NCI-H748 (cell line): ENCODE measurements at regions not wholly inside any gene's neighbourhood (a gene's known extent, or its start where the extent isn't known, plus 50 kb on each side); places are given as distances from the start of the nearest gene placed in this dataset.
"Not testable (repeated sequence)": the region's sequence is repeated elsewhere in the genome, so short reads cannot be mapped to it uniquely, and the experiment has no call there.

Source experiments
- DNase-seq: peaks from one replicate; lab custom pipeline; 2025; ENCODE audit not compliant: unreplicated experiment; lab: John Stamatoyannopoulos, UW

DNA sequence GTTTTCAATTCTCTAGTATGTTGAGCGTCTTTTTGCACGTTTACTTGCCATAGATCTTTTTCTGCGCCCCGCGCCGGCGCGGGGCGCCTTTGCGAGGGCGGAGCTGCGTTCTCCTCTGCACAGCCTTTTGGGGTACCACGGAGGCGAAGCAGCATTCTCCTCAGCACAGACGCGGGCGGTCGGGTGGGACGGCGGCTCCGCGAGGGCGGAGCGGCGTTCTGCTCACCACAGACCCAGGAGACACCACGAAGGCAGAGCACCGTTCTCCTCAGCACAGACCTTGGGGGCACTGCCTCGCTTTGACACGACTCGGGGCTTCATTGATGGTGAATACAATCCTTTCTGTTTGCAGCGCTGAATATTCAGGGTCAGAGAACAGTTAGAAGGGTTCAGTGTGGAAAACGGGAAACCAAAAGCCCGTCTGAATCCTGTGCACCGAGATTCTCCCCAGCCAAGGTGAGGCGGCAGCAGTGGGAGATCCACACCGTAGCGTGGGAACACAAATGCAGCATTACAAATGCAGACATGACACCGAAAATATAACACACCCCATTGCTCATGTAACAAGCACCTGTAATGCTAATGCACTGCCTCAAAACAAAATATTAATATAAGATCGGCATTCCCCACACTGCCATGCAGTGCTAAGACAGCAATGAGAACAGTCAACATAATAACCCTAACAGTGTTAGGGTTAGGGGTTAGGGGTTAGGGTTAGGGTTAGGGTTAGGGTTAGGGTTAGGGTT, 190.7 kb upstream of the VIPR2 start:
- not testable (repeated sequence) for DNase-seq

DNA sequence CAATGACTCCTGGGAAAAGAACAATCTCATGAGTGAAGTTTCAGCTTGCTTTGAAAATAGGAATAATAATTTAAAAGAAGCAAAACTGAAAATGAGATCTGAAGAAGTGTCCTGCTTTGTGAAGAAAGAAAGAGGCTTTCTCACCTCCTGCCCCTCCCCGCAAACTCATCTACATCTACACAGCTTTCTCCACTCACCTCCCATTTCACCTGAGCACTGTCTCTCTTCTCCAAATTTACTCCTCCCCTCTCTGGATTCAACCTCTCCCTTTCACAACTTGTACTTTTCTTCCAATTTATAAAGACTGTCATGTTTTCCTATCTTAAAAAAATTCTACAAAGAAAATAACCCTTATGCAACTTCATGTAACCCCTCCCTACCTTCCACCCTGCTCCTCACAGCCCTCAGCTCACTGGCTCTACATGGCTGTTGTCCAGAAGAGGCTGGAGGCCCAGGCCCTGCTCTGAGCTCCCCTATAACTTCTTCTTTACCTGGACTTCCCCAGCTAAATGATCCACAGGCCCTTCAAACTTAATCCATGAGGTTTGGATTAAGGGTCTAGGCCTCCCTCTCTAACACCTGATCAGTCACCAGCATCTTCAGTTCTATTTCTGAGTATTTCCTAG, 188.3 kb upstream of the VIPR2 start:
- DNase-seq, result not testable (repeated sequence)

DNA sequence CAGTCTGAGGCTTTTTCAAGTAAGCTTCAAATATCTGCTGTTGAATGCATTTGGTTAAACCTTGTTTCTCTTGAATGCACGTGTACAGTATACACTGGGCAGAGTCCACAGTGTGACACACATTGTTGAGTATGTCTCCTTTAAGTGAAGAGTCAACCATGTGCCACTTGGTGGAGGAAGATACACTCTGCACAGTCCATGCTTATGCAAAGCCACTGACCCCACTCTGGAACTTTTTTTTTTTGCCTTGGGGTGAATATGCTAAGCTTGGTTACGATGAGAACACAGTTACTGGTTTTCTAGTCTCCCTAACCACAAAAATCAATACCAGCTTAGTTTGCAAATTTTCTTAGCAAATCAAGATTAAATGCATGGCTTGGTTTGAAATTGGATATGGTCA, 186.8 kb upstream of the VIPR2 start:
- no peak for DNase-seq

DNA sequence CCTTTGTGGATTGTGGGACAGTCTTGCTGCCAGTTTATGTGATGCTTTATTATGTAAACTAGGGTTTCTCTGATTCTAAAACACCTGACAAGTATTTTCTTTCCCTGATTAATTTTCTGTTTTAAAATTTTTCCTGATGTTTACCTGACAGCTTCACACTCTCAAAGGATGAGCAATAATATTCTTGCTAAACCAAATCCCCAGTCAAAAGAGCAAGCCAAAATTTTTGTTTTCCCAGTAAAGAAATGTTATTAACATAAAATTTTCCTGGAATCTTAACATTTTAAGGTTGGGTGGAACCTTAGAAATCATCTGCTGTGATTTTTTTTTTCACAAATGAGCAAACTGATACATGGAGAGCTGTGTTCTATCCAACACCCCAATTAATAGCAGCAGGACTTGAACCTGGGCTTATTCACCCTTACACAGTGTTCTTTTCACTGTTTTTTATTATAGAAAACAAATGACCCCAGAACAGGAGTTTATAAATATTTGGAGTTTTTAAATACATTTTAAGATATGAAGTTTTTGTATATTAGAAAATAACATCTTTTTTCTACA, 185.2 kb upstream of the VIPR2 start:
- DNase-seq, result no peak

DNA sequence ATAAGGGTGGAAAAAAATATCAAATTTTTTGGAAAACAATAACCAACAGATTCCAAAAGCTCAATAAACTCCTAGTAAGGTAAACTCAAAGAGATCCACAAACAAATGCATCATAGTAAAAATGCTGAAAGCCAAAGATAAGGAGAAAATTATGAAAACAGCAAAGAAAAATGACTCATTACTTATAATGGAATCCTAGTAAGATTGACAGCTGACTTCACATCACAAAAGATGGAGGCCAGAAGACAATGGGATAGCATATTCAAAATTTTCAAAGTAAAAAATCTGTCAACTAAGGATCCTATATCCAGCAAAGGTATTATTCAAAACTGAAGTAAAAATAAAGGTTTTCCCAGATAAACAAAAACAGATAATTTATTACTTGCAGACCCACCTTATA, 183.4 kb upstream of the VIPR2 start:
- DNase-seq, result no peak

DNA sequence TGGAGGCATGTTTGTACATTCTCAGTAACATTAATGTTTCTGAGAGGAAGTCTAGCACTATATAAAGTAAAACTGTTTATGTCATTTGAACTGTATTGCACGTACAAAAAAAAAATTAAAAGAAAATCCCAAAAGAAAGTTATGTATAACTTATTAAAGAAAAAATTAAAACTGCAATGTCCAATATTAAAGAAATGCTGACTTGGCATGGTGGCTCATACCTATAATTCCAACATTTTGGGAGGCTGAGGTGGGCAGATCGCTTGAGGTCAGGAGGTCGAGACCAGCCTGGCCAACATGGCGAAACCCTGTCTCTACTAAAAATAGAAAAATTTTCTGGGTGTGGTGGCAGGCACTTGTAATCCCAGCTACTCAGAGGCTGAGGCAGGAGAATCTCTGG, 178.7 kb upstream of the VIPR2 start:
- no peak for DNase-seq

DNA sequence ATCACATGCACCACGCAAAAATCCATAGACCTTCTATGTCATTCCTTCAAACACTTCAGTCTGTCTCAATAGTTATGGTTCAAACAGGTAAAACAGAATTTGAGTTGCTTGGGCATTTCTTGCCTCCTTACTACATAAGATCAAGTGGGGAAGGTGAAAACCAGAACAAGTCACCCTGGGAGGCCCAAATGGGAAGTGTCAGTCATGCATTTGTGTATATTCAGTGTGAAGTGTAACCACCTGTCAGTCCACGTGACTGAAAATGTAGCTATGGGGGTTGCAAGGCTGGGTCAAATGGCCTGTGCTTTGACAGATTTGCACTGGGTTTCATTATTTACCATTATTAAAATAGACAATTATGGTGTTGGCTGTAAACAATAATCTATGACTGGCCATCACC, 176.6 kb upstream of the VIPR2 start:
- DNase-seq, result no peak

DNA sequence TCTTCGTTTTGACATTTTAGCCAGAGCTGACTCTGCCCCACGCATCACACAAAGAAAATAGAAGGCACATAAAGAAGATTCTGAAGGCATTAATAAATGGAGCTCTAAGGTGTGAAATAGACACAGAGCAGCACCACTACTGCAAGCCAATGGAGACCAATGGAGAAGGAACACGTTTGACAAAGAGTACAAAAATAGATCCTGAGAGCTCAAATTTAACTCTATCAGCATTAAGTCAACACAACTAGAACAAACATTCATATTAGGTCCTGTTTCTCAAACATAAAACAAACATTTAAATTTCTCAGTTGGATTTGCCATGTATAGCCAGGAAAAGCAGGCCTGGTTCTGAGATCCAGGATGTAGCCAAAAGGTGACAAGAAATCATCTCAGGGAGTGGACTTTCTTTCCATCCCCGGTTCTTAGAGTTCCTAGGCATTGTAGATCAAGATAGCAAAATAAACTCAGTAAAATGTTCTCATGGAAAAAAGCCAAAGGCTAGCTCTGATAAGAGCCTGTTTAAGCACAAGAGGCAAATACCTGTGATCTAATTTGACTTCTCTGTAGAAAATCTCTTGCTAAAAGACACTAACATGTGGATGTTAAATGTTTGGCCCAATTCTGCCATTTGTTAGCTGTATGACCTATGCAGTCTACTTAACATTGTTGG, 174.2 kb upstream of the VIPR2 start:
- no peak for DNase-seq

DNA sequence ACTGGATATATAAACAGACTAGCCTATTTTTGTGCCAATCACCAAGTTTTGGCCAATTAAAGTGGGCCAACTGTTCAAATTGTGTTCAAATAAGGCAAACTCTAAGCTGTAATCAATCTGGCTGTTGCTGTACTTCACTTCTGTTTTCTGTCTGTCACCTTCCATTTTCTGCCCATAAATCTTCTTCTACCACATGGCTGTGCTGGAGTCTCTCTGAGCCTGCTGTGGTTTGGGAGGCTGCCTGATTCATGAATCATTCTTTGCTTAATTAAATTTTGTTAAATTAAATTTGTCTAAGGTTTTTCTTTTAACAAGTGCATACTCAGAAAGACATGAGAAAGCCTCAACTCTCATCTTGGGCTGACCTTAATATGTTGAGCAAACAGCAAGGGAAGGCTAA, 172.6 kb upstream of the VIPR2 start:
- DNase-seq, result no peak

DNA sequence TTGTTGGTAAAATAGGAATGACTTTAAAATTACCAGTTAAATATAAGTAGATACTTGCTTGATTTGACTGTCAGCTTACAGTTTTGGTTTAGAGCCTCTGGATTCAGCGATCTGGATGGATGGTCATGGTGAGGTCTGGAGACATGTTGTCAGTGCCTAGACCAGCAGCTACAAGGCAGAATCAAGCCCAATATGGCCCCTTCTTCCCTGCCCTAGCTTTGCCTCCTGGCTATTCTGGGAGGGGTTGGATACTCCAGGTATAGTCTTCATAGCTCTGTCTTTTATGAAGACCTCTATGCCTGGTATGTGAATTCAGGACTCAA, 166.5 kb upstream of the VIPR2 start:
- no peak for DNase-seq

DNA sequence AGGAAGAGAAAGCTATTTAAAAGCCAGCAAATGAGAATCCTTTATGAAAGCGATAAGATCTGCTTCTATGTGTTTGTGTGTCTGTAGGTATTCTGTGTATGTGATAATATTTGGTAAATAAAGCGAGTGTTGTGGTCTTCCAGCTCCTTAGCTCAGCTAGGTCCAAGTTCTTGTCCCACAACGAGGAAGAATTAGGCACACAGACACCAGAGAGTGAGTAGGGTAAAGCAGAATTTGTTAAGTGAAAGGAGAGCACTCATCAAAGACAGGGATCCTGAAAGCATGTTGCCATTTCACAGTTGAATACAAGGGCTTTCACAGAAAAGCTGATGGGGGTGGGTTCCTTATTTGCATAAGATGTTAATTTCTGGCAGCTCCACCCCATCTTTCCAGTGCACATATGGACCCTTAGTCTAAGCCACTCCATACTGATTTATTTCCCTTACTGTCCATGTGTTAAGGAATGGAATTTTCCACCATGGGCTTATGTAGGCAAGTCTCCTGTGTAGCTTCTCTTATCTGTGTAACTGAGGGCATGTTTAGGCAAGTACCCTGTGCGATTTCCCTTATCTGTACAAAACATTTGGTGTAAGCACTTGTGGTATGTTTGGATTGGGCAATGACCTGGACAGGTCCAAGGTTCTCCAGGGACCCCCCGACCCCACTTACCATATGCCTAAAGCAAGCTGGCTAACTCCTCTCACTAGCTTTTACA, 165.9 kb upstream of the VIPR2 start:
- no peak for DNase-seq

DNA sequence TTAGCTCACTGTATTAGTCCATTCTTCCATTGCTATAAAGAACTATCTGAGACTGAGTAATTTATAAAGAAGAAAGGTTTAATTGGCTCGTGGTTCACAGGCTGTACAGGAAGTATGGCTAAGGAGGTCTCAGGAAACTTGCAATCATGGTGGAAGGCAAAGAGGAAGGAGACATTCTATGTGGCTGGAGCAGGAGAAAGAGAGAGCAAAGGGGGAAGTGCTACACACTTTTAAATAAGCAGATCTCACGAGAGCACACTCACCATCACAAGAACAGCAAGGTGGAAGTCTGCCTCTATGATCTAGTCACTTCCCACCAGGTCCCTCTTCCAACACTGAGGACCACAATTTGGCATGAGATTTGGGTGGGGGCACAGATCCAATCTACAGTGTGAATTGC, 164.5 kb upstream of the VIPR2 start:
- not testable (repeated sequence) for DNase-seq

DNA sequence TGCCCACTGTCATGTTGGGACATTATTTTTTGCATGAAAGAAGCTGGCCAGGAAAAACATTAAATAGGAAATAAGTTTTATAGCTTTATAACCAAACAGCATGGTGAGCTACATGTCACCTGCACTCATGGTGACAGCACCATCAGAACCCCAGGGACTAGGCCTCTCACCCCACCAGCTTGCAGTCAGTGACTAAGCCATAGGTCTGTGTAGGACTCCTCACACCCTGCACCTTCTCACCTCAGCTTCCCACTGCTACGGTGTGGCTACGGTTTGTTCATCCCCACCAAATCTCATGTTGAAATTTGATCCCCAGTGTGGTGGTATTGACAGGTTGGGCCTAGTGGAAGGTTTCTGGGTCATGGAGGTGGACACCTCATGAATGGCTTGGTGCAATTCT, 161.3 kb upstream of the VIPR2 start:
- no peak for DNase-seq

DNA sequence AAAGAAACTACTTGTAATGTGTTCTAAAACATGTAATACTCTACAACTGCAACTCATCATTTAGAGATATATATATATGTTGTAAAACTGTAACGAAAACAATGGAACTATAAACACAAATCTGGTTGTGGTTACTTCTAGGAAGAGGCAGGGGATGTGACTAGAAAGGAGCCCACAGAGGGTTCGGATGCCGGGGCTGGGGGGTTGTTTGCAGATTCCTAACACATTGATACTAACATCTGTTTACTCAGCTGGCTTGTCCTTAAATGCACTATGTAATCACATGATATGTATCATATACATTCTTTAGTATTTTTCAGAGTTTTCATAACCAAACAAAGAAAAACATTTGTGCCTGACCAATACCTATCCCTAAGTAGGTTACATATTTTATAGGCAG, 160.5 kb upstream of the VIPR2 start:
- peak; percentile 30 for DNase-seq

DNA sequence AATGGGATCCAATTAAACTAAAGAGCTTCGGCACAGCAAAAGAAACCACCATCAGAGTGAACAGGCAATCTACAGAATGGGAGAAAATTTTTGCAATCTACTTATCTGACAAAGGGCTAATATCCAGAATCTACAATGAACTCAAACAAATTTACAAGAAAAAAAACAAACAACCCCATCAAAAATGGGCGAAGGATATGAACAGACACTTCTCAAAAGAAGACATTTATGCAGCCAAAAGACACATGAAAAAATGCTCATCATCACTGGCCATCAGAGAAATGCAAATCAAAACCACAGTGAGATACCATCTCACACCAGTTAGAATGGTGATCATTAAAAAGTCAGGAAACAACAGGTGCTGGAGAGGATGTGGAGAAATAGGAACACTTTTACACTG, 158.8 kb upstream of the VIPR2 start:
- not testable (repeated sequence) for DNase-seq

DNA sequence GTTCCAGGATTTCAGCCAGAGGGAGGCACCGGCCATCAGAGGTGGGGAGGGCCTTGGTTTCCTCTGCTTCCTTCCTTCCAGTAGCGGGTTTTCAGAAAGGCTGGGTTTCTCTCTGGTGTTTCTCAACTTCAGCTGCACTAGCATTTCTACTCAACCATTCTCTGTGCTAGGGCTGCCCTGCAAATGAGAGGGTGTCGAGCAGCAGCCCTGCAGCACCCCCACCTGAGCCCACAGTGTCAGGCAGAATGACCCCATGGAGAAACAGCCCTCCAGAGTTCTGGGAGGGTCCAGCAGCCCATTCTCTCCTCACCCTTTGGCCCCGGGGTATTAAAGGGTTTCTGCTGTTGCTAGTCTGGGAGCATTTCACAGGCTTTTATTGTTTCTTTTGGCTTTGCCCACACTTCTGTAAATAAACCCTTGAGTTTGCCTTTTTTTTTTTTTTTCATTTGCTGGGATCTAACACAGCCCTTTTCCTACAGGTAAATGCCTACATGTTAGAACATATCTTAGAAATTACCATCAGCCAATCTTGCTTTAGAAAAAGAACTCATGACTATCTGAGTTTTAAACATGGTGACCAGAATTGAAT, 151.5 kb upstream of the VIPR2 start:
- no peak for DNase-seq

DNA sequence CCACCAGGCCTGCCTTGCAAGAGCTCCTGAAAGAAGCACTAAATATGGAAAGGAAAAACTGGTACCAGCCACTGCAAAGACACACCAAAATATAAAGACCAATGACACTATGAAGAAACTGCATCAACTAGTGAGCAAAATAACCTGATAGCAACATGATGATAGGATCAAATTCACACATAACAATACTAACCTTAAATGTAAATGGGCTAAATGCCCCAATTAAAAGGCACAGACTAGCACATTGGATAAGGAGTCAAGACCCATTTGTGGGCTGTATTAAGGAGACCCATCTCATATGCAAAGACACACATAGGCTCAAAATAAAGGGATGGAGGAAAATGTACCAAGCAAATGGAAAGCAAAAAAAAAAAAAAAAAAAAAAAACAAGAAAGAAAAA, 141.8 kb upstream of the VIPR2 start:
- DNase-seq, result not testable (repeated sequence)

DNA sequence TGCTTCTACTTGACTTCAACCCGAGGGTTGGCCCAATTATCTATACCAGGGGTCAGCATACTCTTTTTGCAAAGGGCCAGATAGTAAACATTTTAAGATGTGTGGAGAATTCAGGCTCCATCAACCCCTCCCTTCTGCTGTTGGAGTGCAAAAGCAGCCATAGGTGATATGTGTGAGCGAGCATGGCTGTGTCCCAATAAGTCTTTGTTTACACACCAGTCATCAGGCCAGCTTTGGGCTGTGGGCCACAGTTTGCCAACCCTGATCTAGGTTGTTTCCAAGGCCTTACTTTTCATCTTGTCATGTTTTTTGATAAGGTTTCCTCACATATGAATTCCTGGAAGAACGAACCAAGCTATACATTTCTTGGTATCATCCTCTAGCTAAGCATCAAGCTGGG, 136.9 kb upstream of the VIPR2 start:
- no peak for DNase-seq

DNA sequence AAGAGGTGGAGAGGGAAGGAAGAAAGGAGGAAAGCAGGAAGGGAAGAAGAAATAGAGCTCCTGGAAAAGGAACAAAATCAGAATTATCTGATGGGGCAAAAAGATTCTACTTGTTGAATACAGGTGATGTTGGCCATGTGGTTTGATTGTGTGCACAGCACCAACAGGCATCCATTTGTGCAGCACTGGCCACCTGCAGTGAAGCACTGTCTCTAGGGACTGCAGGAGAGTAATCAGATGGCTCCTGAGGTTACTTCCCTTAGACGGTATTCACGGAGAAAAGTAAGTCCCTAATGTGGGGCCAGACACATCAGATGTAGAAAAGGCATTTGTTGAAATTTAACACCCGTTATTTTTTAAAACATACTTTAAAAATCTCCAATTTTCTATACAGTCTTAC, 135.3 kb upstream of the VIPR2 start:
- DNase-seq, result no peak

DNA sequence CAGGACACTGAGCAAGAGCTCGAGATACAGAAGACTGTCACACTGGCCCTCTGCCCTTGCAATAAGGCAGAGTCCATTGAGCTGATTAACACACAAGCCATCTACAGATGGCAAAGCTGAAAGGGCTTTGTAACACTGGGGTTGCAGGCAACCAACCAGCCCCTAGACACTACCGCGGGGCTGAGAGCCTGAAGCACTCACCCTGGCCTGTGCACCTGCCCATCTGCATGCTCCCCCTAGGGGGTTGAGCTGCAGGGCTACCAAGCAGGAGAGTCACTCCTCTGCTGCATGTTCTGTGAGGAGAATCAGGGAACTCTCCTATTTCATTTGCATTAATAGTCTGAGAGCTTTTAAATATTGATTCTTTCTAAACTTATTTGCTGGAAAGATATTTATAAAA, 128.1 kb upstream of the VIPR2 start:
- peak; percentile 5 for DNase-seq

DNA sequence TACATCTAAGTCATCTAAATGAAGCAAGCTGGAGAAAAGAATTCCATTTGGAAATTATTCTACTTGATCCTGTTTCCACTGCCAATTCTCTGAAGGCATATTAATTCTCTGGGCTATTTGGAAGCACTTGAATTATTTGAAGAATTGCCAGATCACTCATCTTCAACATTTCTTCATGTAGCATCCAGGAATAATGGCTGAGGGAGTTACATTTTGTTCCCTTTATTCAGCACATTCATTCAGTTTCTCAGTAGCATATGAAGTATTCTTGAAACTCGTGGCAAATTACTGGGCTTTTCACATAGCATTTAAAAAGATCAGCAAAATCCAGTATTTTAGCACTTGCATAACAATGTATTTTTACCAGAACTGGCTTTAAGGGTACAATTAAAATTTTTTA, 127.1 kb upstream of the VIPR2 start:
- no peak for DNase-seq
